ENCODE measurements at regions not wholly inside any gene's neighbourhood (a gene's known extent, or its start where the extent isn't known, plus 50 kb on each side); places are given as distances from the start of the nearest gene placed in this dataset.

- Histone ChIP-seq H3K36me3 (ENCODE audit: control insufficient read depth, insufficient read depth, low read length) (no peaks in the 10 kb centered on the region), H3K27me3 (ENCODE audit: control insufficient read depth, insufficient read depth, low read length) (no peaks in the 10 kb centered on the region), H3K79me2 (ENCODE audit: control insufficient read depth, insufficient read depth, low read length) (no peaks in the 10 kb centered on the region), H3K4me1 (ENCODE audit: control insufficient read depth, extremely low read depth, insufficient read depth, low read length) (no peaks in the 10 kb centered on the region), H2AFZ (ENCODE audit: low read length) (no peak overlapping the region), H3K4me3 (replicated peaks in 1 of 4; ENCODE audit: control extremely low read depth in 1 of 4, insufficient read depth in 1 of 4, low read depth in 3 of 4, low read length in 4 of 4) (no peak overlapping the region), H3K9me3 (ENCODE audit: control insufficient read depth, insufficient read depth, low read depth, low read length) (no peaks in the 10 kb centered on the region), H3K9ac (ENCODE audit: insufficient read depth, low read length) (no peak overlapping the region), H3K27ac (ENCODE audit: insufficient read depth, low read length) (no peak overlapping the region), H3K4me2 (ENCODE audit: extremely low read depth, insufficient read depth, low read length) (no peak overlapping the region), H4K20me1 (ENCODE audit: control insufficient read depth, extremely low read depth, insufficient read depth, low read length) (no peaks in the 10 kb centered on the region)
- TF ChIP-seq EZH2 (IDR thresholded peaks at IDR 0.05; ENCODE audit: low read length, missing control alignments) (no peak), CTCF (conservative IDR thresholded peaks at IDR 0.05 in 1 of 2, IDR thresholded peaks at IDR 0.05 in 1 of 2; ENCODE audit: low read depth in 1 of 2, low read length in 2 of 2) (no peak)
- no peak for DNase-seq (ENCODE audit: low read depth in 2 of 2)
Measured at GRCh38 chr15:54915380-54915779, 281.4 kb downstream of the RSL24D1 start.

GRCh38 chr15:54884312-54884711, 312.4 kb downstream of the RSL24D1 start:
- Histone ChIP-seq H3K9ac (ENCODE audit: insufficient read depth, low read length) (no peak overlapping the region), H3K4me1 (ENCODE audit: control insufficient read depth, extremely low read depth, insufficient read depth, low read length) (no peaks in the 10 kb centered on the region), H3K4me2 (ENCODE audit: extremely low read depth, insufficient read depth, low read length) (no peak overlapping the region), H4K20me1 (ENCODE audit: control insufficient read depth, extremely low read depth, insufficient read depth, low read length) (no peaks in the 10 kb centered on the region), H3K27ac (ENCODE audit: insufficient read depth, low read length) (no peak overlapping the region), H2AFZ (ENCODE audit: low read length) (no peak overlapping the region), H3K9me3 (ENCODE audit: control insufficient read depth, insufficient read depth, low read depth, low read length) (no peaks in the 10 kb centered on the region), H3K36me3 (ENCODE audit: control insufficient read depth, insufficient read depth, low read length) (no peaks in the 10 kb centered on the region), H3K4me3 (replicated peaks in 1 of 4; ENCODE audit: control extremely low read depth in 1 of 4, insufficient read depth in 1 of 4, low read depth in 3 of 4, low read length in 4 of 4) (no peak overlapping the region), H3K79me2 (ENCODE audit: control insufficient read depth, insufficient read depth, low read length) (no peaks in the 10 kb centered on the region), H3K27me3 (ENCODE audit: control insufficient read depth, insufficient read depth, low read length) (no peaks in the 10 kb centered on the region)
- no peak for TF ChIP-seq CTCF (conservative IDR thresholded peaks at IDR 0.05 in 1 of 2, IDR thresholded peaks at IDR 0.05 in 1 of 2; ENCODE audit: low read depth in 1 of 2, low read length in 2 of 2)
- TF ChIP-seq EZH2 (IDR thresholded peaks at IDR 0.05; ENCODE audit: low read length, missing control alignments) = no peak
- no peak for DNase-seq (ENCODE audit: low read depth in 2 of 2)

GRCh38 chr15:54859982-54860381, 336.8 kb downstream of the RSL24D1 start:
- H3K9ac ChIP-seq (ENCODE audit: insufficient read depth, low read length) = no peak overlapping the region
- H3K9me3 ChIP-seq (ENCODE audit: control insufficient read depth, insufficient read depth, low read depth, low read length) = no peaks in the 10 kb centered on the region
- H4K20me1 ChIP-seq (ENCODE audit: control insufficient read depth, extremely low read depth, insufficient read depth, low read length) = no peaks in the 10 kb centered on the region
- H3K36me3 ChIP-seq (ENCODE audit: control insufficient read depth, insufficient read depth, low read length) = no peaks in the 10 kb centered on the region
- H3K27me3 ChIP-seq (ENCODE audit: control insufficient read depth, insufficient read depth, low read length) = no peaks in the 10 kb centered on the region
- H3K4me1 ChIP-seq (ENCODE audit: control insufficient read depth, extremely low read depth, insufficient read depth, low read length) = no peaks in the 10 kb centered on the region
- DNase-seq (ENCODE audit: low read depth in 2 of 2) = no peak
- H2AFZ ChIP-seq (ENCODE audit: low read length) = no peak overlapping the region
- no peak overlapping the region for H3K27ac ChIP-seq (ENCODE audit: insufficient read depth, low read length)
- TF ChIP-seq EZH2 (IDR thresholded peaks at IDR 0.05; ENCODE audit: low read length, missing control alignments) (no peak), CTCF (conservative IDR thresholded peaks at IDR 0.05 in 1 of 2, IDR thresholded peaks at IDR 0.05 in 1 of 2; ENCODE audit: low read depth in 1 of 2, low read length in 2 of 2) (no peak)
- H3K79me2 ChIP-seq (ENCODE audit: control insufficient read depth, insufficient read depth, low read length) = no peaks in the 10 kb centered on the region
- no peak overlapping the region for H3K4me3 ChIP-seq (replicated peaks in 1 of 4; ENCODE audit: control extremely low read depth in 1 of 4, insufficient read depth in 1 of 4, low read depth in 3 of 4, low read length in 4 of 4)
- no peak overlapping the region for H3K4me2 ChIP-seq (ENCODE audit: extremely low read depth, insufficient read depth, low read length)

Measured in fibroblast of lung (primary cell).